22Rv1 (cell line): ENCODE measurements at regions not wholly inside any gene's neighbourhood (a gene's known extent, or its start where the extent isn't known, plus 50 kb on each side); places are given as distances from the start of the nearest gene placed in this dataset.

Experiments
- H3K27ac ChIP-seq: fragments of 450-650 bp; 2 replicates; pipeline ENCODE4 v1.5.1; 2017
- ZFX ChIP-seq: fragments of 450-650 bp; IDR thresholded peaks from 2 replicates; pipeline ENCODE4 v1.6.1; 2017; ENCODE audit warnings: antibody characterized with exemption, borderline replicate concordance
- TF ChIP-seq, protein P1 (sequence below): fragments of 450-650 bp; IDR thresholded peaks from 2 replicates; pipeline ENCODE4 v1.5.1; 2017; ENCODE audit warnings: mild to moderate bottlenecking

DNA sequence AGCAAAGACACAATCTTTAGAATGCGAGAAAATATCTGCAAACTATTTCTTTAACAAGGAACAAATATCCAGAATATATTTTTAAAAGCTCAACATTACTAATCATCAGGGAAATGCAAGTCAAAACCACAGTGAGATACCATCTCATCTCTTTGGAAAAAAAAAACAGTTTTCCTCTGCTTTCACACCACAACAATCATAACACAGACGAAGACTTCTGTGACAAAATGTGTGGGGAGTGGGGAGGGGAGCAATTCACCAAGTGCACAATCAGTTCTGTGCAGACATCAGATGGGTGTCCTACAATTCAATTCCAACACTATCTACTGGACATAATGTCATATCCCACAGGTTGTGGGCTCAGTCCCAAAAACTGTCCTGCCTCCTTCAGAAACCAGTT lies 293.2 kb upstream of the SLC7A11 start:
- no peak overlapping the region for H3K27ac ChIP-seq
- TF ChIP-seq, protein P1, sequence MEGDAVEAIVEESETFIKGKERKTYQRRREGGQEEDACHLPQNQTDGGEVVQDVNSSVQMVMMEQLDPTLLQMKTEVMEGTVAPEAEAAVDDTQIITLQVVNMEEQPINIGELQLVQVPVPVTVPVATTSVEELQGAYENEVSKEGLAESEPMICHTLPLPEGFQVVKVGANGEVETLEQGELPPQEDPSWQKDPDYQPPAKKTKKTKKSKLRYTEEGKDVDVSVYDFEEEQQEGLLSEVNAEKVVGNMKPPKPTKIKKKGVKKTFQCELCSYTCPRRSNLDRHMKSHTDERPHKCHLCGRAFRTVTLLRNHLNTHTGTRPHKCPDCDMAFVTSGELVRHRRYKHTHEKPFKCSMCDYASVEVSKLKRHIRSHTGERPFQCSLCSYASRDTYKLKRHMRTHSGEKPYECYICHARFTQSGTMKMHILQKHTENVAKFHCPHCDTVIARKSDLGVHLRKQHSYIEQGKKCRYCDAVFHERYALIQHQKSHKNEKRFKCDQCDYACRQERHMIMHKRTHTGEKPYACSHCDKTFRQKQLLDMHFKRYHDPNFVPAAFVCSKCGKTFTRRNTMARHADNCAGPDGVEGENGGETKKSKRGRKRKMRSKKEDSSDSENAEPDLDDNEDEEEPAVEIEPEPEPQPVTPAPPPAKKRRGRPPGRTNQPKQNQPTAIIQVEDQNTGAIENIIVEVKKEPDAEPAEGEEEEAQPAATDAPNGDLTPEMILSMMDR = no peak
- no peak for TF ChIP-seq ZFX

DNA sequence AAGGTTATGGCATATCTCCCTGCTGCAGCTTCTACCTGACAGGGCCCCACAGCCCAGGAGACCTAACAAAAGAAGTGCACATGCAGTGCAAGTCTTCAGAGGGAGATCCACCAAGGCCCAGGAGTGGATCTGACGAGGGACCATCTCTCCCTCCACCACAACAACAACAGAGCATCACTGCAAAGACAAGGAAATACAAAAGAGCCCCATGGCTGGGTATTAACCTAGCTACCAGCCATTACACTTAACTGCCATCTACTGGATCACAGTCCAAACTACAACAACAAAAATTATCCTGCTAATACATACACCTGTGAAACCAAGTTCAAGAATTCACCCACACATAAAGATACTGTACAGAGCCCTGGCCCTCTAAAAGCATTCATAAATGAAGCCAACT lies 280.2 kb upstream of the SLC7A11 start:
- TF ChIP-seq, protein P1 = peak; percentile 68
- TF ChIP-seq ZFX = no peak
- H3K27ac ChIP-seq = no peak overlapping the region

DNA sequence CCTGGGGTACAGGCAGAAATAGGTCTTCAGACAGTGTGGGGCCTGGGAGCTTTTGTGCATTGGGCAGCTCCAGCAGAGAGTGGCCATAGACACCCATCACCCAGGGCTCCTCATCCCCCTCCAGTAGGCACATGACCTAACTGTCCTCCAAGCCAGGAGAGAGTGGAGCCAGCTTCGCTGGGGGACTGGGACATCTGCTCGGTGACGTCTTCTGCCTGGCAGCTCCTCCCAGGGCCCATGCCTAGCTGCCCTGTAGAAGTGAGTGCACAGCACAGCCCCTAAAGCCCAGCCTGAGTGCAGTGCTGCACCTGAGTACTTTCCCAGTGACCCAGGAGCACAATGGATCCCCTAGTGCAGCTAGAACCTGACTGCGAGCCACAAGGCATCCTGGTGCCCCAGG lies 279.7 kb upstream of the SLC7A11 start:
- no peak overlapping the region for H3K27ac ChIP-seq
- TF ChIP-seq, protein P1 = no peak
- TF ChIP-seq ZFX = no peak

DNA sequence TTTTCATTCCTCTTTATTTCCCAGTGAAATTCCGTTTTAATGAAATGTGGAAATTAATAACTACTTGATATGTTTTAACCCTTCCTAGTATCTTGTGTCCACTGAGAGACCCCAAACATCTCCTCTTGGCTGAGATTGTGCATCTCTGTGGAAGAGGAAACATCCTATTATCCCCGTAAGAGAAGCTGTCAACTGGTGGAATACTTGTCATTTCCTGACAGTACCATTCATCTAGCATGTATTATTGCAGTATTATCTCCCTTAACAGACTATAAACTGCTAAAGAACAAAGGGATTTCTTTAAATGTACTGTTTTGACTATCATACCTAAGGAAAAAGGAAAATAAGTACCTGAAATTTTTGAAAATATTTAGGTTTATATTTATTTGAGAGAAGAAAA lies 277.3 kb upstream of the SLC7A11 start:
- no peak for TF ChIP-seq ZFX
- TF ChIP-seq, protein P1 = no peak
- H3K27ac ChIP-seq = no peak overlapping the region

DNA sequence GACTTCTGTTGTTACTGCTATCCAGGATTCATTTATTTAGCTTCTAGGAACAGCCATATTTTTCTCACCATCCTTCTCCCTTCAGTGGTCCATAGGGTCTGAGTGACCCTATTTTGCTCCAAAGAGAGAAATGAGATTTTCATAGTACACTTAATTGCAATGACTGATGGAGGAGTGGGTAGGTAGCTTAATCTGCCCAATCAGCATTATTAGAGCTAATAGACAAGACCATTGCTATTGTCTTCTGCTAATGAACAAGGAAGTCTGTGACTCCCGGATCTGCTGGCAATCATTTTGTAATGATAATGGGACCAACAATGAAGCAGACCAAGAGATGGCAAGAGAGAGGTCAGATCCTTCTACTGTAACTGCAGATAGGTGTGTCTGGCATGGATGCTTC lies 271.4 kb upstream of the SLC7A11 start:
- TF ChIP-seq, protein P1 = no peak
- TF ChIP-seq ZFX = no peak
- no peak overlapping the region for H3K27ac ChIP-seq

DNA sequence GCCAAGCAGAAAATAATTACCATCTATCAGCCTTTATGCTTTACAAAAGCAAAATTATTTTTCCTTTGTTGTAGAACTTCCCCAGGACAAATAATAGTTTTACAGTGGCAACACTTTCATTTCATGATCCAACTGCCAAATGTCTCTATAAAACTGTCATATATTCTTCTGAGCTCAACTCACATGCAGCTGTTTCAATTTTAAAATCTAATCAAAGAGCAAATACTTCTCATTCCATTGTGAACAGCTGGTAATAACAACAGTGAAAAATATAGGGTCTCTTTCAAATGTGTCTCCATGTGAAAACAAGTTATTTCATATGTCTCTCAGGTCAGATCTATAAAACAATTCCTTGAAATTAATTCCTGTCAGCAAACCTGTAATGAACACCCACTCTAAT lies 270.6 kb upstream of the SLC7A11 start:
- H3K27ac ChIP-seq = no peak overlapping the region
- TF ChIP-seq, protein P1 = no peak
- TF ChIP-seq ZFX = no peak

DNA sequence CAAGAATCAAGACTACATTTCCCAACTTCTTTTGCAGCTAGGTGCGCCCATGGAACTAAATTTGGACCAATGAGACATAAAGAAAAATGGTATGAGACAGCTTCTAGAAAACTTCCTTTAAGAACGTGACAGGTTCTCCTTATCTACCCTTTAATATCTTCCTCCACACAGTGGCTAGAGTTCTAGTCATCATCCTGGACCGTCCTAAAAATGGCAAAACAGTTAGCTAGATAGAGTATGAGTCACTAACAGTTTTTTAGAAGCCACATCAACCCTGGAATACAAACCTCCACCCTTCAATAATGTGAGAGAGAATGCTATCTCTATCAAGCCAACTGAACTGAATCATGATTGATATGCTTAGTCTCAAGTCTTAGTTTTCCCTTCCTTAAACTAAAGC lies 267.9 kb upstream of the SLC7A11 start:
- H3K27ac ChIP-seq = no peak overlapping the region
- TF ChIP-seq, protein P1 = no peak
- TF ChIP-seq ZFX = no peak
